Neural progenitor cell (in vitro differentiated cells): ENCODE measurements at regions not wholly inside any gene's neighbourhood (a gene's known extent, or its start where the extent isn't known, plus 50 kb on each side); places are given as distances from the start of the nearest gene placed in this dataset.

Source experiments
- DNase-seq: peaks from one replicate; pipeline ENCODE4 v3.0.0-alpha.2; 2016; ENCODE audit warnings: low spot score
- H2AFZ ChIP-seq: fragments of 200-600 bp; sonication (generic); replicated peaks from 2 replicates; pipeline ENCODE4 v1.6.1; 2016; ENCODE audit warnings: antibody characterized with exemption
- H3F3A ChIP-seq: fragments of 200-600 bp; sonication (generic); 2 replicates; pipeline ENCODE4 v1.6.1; 2016; ENCODE audit warnings: antibody characterized with exemption, low read depth
- H3K27ac ChIP-seq: fragments of 200-600 bp; sonication (generic); 2 replicates; pipeline ENCODE4 v1.5.1; 2016; ENCODE audit warnings: mild to moderate bottlenecking
- H3K27me3 ChIP-seq: fragments of 200-600 bp; sonication (generic); 2 replicates; pipeline ENCODE4 v1.6.1; 2016; ENCODE audit warnings: mild to moderate bottlenecking, moderate library complexity
- H3K36me3 ChIP-seq: fragments of 200-600 bp; sonication (generic); 2 replicates; pipeline ENCODE4 v1.5.1; 2016
- H3K4me1 ChIP-seq: fragments of 200-600 bp; sonication (generic); 2 replicates; pipeline ENCODE4 v1.6.1; 2016; ENCODE audit warnings: mixed run types
- H3K4me2 ChIP-seq: fragments of 200-600 bp; sonication (generic); 2 replicates; pipeline ENCODE4 v1.6.1; 2016
- H3K4me3 ChIP-seq: fragments of 200-600 bp; sonication (generic); 2 replicates; pipeline ENCODE4 v1.5.1; 2016
- H3K79me2 ChIP-seq: fragments of 200-600 bp; sonication (generic); 2 replicates; pipeline ENCODE4 v1.6.1; 2016; ENCODE audit warnings: low read depth
- H3K9ac ChIP-seq: fragments of 200-600 bp; sonication (generic); 2 replicates; pipeline ENCODE4 v1.6.1; 2016
- H3K9me3 ChIP-seq: fragments of 200-600 bp; sonication (generic); 2 replicates; pipeline ENCODE4 v1.5.1; 2016; ENCODE audit warnings: low read depth
- H4K20me1 ChIP-seq: fragments of 200-600 bp; sonication (generic); 2 replicates; pipeline ENCODE4 v1.6.1; 2016; ENCODE audit warnings: low read depth
- H3K27ac Mint-ChIP-seq: 3 replicates; pipeline ENCODE4 v1.8.0; 2021; ENCODE audit warnings: mixed read lengths
- H3K27me3 Mint-ChIP-seq: 2 replicates; pipeline ENCODE4 v1.8.0; 2022; ENCODE audit warnings: low read depth, mild to moderate bottlenecking, inconsistent platforms, moderate library complexity, mixed read lengths; ENCODE audit not compliant: insufficient read depth
- H3K36me3 Mint-ChIP-seq: 3 replicates; pipeline ENCODE4 v1.8.0; 2021; ENCODE audit warnings: mixed read lengths
- H3K4me1 Mint-ChIP-seq: 3 replicates; pipeline ENCODE4 v1.8.0; 2021; ENCODE audit warnings: mixed read lengths
- H3K4me3 Mint-ChIP-seq: 3 replicates; pipeline ENCODE4 v1.8.0; 2021; ENCODE audit warnings: mild to moderate bottlenecking, moderate library complexity, mixed read lengths
- H3K9me3 Mint-ChIP-seq: 3 replicates; pipeline ENCODE4 v1.8.0; 2020; ENCODE audit warnings: mixed read lengths
- EZH2 ChIP-seq: fragments of 200-600 bp; sonication (generic); IDR thresholded peaks from 2 replicates; pipeline ENCODE4 v1.6.1; 2017; ENCODE audit warnings: antibody characterized with exemption, mild to moderate bottlenecking, moderate library complexity
- EZH2phosphoT487 ChIP-seq: fragments of 200-600 bp; sonication (generic); IDR thresholded peaks from 2 replicates; pipeline ENCODE4 v1.6.1; 2017; ENCODE audit warnings: antibody characterized with exemption
- TF ChIP-seq, protein P1 (sequence below): fragments of 200-600 bp; sonication (generic); IDR thresholded peaks from 2 replicates; pipeline ENCODE4 v1.5.1; 2017; ENCODE audit warnings: antibody characterized with exemption, mild to moderate bottlenecking

- Histone ChIP-seq H3K27ac (no peak overlapping the region), H3K4me2 (no peak overlapping the region), H3K27me3 (no peaks in the 10 kb centered on the region), H3F3A (no peaks in the 10 kb centered on the region), H3K36me3 (no peaks in the 10 kb centered on the region), H2AFZ (no peak overlapping the region), H3K4me3 (no peak overlapping the region), H3K79me2 (no peaks in the 10 kb centered on the region), H3K9ac (no peak overlapping the region), H4K20me1 (no peaks in the 10 kb centered on the region), H3K9me3 (no peaks in the 10 kb centered on the region), H3K4me1 (peaks cover 12% of the 10 kb centered on the region)
- no peak for TF ChIP-seq EZH2
- TF ChIP-seq, protein P1, sequence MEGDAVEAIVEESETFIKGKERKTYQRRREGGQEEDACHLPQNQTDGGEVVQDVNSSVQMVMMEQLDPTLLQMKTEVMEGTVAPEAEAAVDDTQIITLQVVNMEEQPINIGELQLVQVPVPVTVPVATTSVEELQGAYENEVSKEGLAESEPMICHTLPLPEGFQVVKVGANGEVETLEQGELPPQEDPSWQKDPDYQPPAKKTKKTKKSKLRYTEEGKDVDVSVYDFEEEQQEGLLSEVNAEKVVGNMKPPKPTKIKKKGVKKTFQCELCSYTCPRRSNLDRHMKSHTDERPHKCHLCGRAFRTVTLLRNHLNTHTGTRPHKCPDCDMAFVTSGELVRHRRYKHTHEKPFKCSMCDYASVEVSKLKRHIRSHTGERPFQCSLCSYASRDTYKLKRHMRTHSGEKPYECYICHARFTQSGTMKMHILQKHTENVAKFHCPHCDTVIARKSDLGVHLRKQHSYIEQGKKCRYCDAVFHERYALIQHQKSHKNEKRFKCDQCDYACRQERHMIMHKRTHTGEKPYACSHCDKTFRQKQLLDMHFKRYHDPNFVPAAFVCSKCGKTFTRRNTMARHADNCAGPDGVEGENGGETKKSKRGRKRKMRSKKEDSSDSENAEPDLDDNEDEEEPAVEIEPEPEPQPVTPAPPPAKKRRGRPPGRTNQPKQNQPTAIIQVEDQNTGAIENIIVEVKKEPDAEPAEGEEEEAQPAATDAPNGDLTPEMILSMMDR: no peak
- TF ChIP-seq EZH2phosphoT487: no peak
- Mint-ChIP-seq H3K27ac (no peak overlapping the region), H3K4me3 (no peak overlapping the region), H3K36me3 (no peaks in the 10 kb centered on the region), H3K4me1 (peaks cover 18% of the 10 kb centered on the region), H3K27me3 (no peaks in the 10 kb centered on the region), H3K9me3 (no peaks in the 10 kb centered on the region)
- no peak for DNase-seq
Observed at GRCh38 chr3:135891121-135891520, 74.4 kb upstream of the PPP2R3A start.

DNA sequence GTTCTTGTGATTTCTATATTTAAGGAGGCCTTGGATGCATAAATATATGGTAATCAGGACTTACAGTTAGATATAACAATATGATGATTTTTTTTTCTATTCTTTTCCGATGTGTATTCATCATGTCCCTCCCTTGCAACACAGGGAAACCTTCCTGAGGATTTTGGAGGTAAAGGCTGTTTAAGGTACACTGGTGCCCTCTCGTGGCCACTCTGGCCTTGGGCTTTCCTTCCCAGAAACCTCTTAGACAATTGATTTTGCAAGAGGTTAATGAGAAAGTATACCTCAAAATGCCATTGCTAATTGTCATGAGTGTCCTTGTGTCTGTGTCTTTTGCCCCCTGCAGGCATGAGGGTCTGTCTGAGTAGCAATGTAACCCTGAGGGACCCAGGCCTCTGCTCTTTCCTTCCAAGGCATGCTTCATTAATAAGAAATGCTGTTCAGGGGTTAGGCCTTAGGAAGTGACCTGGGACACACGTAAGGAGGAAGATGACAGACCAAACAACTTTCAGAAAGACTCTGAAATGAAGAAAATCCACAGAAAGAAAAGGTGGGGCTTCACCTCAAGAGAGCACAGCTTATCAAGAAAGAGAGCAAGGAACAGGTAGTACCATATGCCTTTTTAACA lies 70.3 kb upstream of the PPP2R3A start:
- Mint-ChIP-seq H3K9me3 (no peaks in the 10 kb centered on the region), H3K36me3 (no peaks in the 10 kb centered on the region), H3K27me3 (no peaks in the 10 kb centered on the region), H3K4me1 (peaks cover 5% of the 10 kb centered on the region), H3K27ac (no peak overlapping the region), H3K4me3 (no peak overlapping the region)
- H3K9ac ChIP-seq: no peak overlapping the region
- no peak overlapping the region for H2AFZ ChIP-seq
- H3K4me2 ChIP-seq: no peak overlapping the region
- TF ChIP-seq, protein P1: peak; percentile 93
- TF ChIP-seq EZH2: no peak
- no peak overlapping the region for H3K4me3 ChIP-seq
- H3K27ac ChIP-seq: no peak overlapping the region
- H3K4me1 ChIP-seq: no peaks in the 10 kb centered on the region
- no peaks in the 10 kb centered on the region for H3K36me3 ChIP-seq
- H3F3A ChIP-seq: no peaks in the 10 kb centered on the region
- H3K79me2 ChIP-seq: no peaks in the 10 kb centered on the region
- H3K27me3 ChIP-seq: no peaks in the 10 kb centered on the region
- peak; percentile 87 for DNase-seq
- H4K20me1 ChIP-seq: no peaks in the 10 kb centered on the region
- H3K9me3 ChIP-seq: no peaks in the 10 kb centered on the region

DNA sequence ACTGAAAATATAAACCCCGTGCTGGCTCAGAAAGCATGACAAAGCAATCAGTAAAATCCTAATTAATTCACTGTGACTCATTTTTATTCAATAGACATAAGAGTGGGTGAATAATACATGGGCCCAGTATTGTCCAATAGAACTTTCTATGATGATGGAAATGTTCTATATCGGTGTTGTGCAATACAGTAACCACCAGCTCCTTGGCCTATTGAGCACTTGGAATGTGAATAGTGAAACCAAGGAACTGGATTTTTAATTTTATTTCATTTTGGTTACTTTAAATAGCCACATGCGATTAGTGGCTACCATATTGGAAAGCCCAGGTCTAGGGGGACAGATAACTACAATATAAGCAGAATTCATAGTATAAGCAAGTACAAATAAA lies 69.8 kb upstream of the PPP2R3A start:
- Histone ChIP-seq H3F3A (no peaks in the 10 kb centered on the region), H3K4me2 (no peak overlapping the region), H2AFZ (no peak overlapping the region), H3K4me1 (no peaks in the 10 kb centered on the region), H3K36me3 (no peaks in the 10 kb centered on the region), H3K27ac (no peak overlapping the region), H4K20me1 (no peaks in the 10 kb centered on the region), H3K9me3 (no peaks in the 10 kb centered on the region), H3K4me3 (no peak overlapping the region), H3K27me3 (no peaks in the 10 kb centered on the region), H3K79me2 (no peaks in the 10 kb centered on the region), H3K9ac (no peak overlapping the region)
- Mint-ChIP-seq H3K4me1 (peaks cover 5% of the 10 kb centered on the region), H3K4me3 (no peak overlapping the region), H3K27ac (no peak overlapping the region), H3K9me3 (peaks cover under 1% of the 10 kb centered on the region), H3K27me3 (no peaks in the 10 kb centered on the region), H3K36me3 (no peaks in the 10 kb centered on the region)
- no peak for DNase-seq
- no peak for TF ChIP-seq EZH2
- TF ChIP-seq EZH2phosphoT487: no peak

DNA sequence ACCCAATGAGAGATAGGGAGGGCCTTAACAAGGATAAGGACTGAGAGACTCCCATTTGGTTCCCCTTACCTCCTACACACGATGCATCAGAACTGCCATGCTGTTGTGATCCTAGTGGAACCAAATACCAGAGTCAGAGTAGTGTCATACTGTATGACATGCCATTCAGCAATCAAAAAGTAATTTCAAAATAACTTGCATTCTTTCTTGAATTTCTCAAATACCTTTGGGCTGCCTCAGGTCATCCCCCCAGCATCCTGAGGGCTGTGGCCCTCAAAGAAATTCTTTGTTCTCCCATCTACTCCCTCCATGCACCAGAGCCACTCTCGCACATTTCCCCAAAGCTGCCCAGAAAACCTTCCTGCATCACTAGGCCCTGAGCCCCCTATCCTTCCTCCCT lies 68.9 kb upstream of the PPP2R3A start:
- Mint-ChIP-seq H3K27me3 (no peaks in the 10 kb centered on the region), H3K4me1 (peaks cover 5% of the 10 kb centered on the region), H3K9me3 (peaks cover 4% of the 10 kb centered on the region), H3K36me3 (no peaks in the 10 kb centered on the region), H3K4me3 (no peak overlapping the region), H3K27ac (no peak overlapping the region)
- TF ChIP-seq EZH2: no peak
- TF ChIP-seq, protein P1: no peak
- Histone ChIP-seq H3F3A (no peaks in the 10 kb centered on the region), H3K4me1 (no peaks in the 10 kb centered on the region), H4K20me1 (no peaks in the 10 kb centered on the region), H3K27me3 (no peaks in the 10 kb centered on the region), H2AFZ (no peak overlapping the region), H3K9me3 (no peaks in the 10 kb centered on the region), H3K27ac (no peak overlapping the region), H3K79me2 (no peaks in the 10 kb centered on the region), H3K4me3 (no peak overlapping the region), H3K4me2 (no peak overlapping the region), H3K9ac (no peak overlapping the region), H3K36me3 (no peaks in the 10 kb centered on the region)
- no peak for DNase-seq
